ENCODE measurements at regions not wholly inside any gene's neighbourhood (a gene's known extent, or its start where the extent isn't known, plus 50 kb on each side); places are given as distances from the start of the nearest gene placed in this dataset.
"Not testable (repeated sequence)": the region's sequence is repeated elsewhere in the genome, so short reads cannot be mapped to it uniquely, and the experiment has no call there.

GRCh38 chr3:184440151-184440550 is 60.3 kb downstream of the CHRD start:
- DNase-seq: no peak

DNA sequence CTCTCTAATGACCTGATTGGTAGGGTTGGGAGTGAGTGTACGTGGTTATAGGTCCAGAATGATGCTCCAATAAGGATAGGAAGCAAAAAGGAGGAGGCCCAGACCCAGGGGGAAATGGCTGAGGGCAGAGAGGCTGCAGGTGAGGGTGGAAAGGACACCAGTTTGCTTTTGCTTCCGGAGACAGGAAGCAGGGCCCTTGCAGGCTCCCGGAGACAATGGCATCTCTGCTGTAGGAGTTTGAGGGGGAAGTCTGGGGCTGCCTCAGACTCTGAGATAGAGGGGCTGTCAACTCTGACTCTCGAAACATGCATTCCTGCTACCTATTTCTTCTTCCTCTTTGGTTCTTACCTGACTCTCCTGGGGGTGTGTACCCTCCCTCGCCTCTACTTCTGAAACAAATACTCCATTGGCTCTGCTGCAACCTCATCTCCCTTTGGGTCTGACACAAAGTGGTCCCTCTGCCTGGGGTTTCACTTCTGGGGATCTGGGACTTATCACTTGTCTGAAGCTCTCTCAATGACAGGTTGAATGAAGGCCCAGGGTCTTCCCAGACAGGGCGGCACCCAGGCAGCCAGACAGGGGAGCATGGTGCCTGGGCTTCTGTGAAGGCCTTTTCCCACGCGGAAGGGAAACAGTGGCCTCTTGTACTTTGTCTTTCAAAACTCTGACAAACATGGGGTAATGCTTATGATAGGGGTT is 61.5 kb downstream of the CHRD start:
- no peak for DNase-seq

- no peak for DNase-seq
Observed at GRCh38 chr3:184443364-184443763, 63.5 kb downstream of the CHRD start.

DNA sequence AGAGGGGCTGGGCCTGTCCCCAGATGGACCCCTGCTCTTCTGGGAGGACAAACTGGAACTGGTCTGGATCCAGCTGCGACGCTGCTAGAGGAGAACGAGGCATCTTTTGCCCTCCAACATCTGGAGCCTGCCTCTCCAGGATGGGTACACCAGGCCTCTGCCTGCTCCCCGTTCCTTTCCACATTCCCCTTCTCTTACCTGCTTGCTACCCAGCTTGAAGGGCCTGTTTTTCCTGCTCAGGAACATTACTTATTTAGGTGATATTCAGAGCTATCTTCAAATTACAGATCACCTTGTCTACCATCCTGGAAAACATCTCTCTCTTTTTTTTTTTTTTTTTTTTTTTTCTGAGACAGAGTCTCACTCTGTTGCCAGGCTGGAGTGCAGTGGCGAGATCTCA is 64.0 kb downstream of the CHRD start:
- DNase-seq: no peak

- peak; percentile 65 for DNase-seq
Observed at GRCh38 chr3:184448321-184449160, 68.7 kb downstream of the CHRD start.

DNA sequence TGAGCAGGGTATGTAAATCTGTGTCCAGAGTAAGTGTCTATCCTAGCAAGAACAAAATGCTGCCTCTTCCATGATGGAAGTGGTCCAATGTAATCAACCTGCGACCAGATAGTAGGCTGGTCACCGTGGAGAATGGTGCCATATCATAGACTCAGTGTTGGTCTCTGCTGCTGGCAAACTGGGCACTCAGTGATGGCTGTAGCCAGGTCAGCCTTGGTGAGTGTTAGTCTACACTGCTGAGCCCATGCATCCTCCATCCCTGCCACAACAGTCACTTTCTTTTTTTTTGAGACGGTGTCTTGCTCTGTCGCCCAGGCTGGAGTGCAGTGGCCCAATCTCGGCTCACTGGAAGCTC is 69.3 kb downstream of the CHRD start:
- no peak for DNase-seq

DNA sequence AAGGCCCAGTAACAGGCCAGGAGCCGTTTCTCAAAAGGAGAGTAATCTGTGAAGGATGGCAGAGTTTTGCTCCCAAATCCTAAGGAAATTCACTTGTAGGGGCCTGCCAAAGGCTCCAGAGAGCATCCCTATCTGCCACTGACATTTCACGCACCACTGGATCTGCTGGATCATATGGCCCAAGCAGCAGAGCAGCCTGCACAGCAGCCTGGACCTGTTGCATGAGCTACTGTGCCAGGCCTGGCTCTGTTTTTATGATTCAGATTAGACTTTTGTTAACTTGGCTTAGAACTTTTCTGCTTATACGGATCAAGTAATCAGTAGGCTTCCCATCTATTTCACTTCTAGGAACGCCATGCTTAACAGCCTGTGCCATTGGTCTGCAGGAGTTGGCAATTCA is 70.7 kb downstream of the CHRD start:
- DNase-seq: no peak

GRCh38 chr3:184453296-184453695 is 73.4 kb downstream of the CHRD start:
- no peak for DNase-seq

- DNase-seq: no peak
Observed at GRCh38 chr3:184455991-184456390, 76.1 kb downstream of the CHRD start.

DNA sequence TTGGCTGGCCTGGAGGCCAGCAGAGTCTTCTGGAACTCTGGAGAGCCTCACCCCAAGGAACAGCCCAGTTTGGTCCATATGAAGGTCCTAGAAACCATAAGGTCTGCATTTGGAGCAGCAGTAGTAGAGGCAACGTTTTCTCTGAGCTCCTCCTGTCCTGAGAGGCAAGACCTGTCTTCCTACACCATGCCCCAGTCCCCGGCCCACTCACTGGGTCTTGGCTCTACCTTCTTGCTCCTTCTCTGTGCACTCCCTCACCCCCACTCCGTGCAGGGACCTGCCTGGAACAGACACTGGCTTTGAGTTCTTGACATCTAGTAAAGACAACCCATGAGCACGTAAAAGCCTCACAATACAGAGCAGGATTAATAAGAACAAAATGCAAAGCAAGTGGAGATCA is 76.6 kb downstream of the CHRD start:
- DNase-seq: no peak

- DNase-seq: no peak
Observed at GRCh38 chr3:184457329-184457728, 77.5 kb downstream of the CHRD start.

- DNase-seq: not testable (repeated sequence)
Observed at GRCh38 chr3:184457784-184458377, 78.0 kb downstream of the CHRD start.

DNA sequence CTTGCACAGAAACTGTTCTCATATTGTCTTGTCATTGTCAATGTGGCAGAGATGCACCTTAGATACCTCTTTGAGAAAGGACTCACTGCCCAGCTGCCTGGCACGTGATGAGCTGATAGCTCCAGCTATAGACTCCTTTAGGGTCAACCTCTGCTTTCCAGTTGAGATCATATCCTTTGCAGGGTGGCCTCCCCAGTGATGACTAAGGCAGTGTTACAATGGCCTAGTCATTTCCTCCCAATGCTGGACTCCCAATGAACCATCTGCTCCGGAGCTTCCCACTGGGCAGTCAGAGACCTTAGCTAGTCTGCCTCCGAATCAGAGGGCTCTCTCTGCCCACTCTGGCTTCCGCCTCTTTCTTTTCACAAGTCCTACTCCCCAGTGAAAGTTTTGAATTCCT is 79.5 kb downstream of the CHRD start:
- peak; percentile 12 for DNase-seq

DNA sequence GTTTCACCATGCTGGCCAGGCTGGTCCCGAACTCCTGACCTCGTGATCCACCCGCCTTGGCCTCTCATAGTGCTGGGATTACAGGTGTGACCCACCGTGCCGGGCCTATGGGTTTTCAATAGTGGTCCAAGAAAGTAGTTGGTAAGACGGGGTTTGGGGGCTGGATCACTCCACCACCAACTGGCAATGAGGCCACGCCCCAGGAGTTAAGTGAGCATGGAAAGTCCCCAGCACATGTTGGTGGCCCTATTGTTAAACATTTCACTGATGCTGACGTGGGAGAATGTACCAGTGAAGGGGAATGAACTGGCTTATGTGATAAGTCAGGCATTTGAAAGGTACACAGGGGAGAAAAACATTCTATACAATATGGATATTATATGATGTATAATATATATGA is 80.4 kb downstream of the CHRD start:
- no peak for DNase-seq

GRCh38 chr3:184461219-184461618 is 81.4 kb downstream of the CHRD start:
- DNase-seq: no peak

GRCh38 chr3:184465883-184466412 is 86.1 kb downstream of the CHRD start:
- no peak for DNase-seq

DNA sequence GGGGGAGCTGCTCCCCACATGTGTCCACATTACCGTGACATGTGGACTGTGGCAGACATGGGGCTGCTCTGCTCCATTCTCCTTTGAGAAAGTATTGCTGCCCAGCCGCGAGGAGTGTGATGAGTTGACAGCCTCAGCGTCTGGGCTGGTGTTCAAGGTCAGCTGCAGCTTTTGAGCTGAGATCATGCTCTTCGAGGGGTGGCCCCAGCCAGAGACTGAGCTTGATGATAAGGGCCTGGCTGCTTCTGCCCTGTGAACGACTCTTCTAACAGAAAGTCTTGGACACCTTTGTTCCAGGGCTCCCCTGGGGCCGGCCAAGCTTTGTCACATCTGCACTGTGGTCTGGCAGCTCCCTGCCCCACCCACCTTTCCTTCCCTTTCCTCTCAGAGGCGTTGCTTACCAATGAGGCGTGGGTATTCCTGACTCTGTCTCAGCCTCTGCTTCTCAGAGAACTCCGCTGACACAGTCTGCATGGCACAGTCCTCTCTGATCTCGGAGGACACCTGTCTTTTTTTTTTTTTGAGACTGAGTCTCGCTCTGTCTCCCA is 86.6 kb downstream of the CHRD start:
- DNase-seq: peak; percentile 18

GRCh38 chr3:184467171-184467570 is 87.3 kb downstream of the CHRD start:
- DNase-seq: no peak

GRCh38 chr3:184470551-184470950 is 90.7 kb downstream of the CHRD start:
- no peak for DNase-seq

- DNase-seq: no peak
Observed at GRCh38 chr3:184471439-184471838, 90.1 kb upstream of the EPHB3 start.

- no peak for DNase-seq
Observed at GRCh38 chr3:184472723-184473428, 88.7 kb upstream of the EPHB3 start.

DNA sequence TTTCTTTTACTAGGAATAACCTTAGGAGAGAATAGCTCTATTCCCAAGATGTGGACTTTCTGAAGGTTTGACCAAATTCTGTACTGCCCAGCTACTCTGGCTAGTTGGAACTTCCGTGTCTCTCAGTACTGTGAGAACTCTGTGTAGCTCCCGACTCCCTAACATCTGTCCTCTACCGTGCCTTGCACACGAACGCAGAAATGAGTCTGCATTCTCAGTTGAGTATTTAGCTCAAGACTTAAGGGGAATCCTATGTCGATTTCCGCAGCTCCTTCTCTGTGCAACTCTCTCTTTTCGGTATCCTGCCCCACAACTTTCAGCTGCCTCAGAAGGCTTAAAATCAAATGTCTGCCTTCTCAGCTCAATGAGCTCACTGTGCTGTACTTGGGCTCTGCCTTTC is 86.7 kb upstream of the EPHB3 start:
- DNase-seq: no peak

- DNase-seq: no peak
Observed at GRCh38 chr3:184477940-184478339, 83.6 kb upstream of the EPHB3 start.

All from fibroblast of skin of scalp (primary cell).